ENCODE measurements at regions not wholly inside any gene's neighbourhood (a gene's known extent, or its start where the extent isn't known, plus 50 kb on each side); places are given as distances from the start of the nearest gene placed in this dataset.

DNA sequence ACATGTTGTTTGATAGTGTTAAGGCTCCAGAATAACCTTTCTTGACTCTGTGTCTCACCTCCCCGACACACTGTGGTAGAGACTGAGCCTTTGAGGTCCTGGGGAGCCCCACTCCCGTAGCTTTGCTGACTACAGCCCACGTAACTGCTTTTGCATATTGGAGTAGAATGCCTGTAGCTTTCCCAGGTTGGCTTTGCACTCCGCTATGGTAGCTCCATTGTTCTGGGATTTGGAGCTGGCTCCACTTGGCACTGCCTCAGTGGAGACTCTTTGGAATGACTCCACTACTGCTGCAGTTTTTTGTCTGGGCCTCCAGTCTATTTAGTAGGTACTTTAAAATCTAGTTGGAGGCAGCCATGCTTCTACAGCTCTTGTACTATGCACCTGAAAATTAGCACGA is 56.2 kb upstream of the ANXA1 start:
- Histone ChIP-seq H3K36me3 (no peaks in the 10 kb centered on the region), H3K27ac (no peak overlapping the region), H3K9me3 (ENCODE audit: severe bottlenecking) (no peaks in the 10 kb centered on the region), H3K4me3 (ENCODE audit: low read depth, low read length) (no peak overlapping the region), H3K27me3 (ENCODE audit: insufficient read depth, low read depth, severe bottlenecking) (no peaks in the 10 kb centered on the region)
- TF ChIP-seq, protein P1, sequence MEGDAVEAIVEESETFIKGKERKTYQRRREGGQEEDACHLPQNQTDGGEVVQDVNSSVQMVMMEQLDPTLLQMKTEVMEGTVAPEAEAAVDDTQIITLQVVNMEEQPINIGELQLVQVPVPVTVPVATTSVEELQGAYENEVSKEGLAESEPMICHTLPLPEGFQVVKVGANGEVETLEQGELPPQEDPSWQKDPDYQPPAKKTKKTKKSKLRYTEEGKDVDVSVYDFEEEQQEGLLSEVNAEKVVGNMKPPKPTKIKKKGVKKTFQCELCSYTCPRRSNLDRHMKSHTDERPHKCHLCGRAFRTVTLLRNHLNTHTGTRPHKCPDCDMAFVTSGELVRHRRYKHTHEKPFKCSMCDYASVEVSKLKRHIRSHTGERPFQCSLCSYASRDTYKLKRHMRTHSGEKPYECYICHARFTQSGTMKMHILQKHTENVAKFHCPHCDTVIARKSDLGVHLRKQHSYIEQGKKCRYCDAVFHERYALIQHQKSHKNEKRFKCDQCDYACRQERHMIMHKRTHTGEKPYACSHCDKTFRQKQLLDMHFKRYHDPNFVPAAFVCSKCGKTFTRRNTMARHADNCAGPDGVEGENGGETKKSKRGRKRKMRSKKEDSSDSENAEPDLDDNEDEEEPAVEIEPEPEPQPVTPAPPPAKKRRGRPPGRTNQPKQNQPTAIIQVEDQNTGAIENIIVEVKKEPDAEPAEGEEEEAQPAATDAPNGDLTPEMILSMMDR (IDR thresholded peaks at IDR 0.05; ENCODE audit: low read depth, low read length): no peak
- no peak for DNase-seq

DNA sequence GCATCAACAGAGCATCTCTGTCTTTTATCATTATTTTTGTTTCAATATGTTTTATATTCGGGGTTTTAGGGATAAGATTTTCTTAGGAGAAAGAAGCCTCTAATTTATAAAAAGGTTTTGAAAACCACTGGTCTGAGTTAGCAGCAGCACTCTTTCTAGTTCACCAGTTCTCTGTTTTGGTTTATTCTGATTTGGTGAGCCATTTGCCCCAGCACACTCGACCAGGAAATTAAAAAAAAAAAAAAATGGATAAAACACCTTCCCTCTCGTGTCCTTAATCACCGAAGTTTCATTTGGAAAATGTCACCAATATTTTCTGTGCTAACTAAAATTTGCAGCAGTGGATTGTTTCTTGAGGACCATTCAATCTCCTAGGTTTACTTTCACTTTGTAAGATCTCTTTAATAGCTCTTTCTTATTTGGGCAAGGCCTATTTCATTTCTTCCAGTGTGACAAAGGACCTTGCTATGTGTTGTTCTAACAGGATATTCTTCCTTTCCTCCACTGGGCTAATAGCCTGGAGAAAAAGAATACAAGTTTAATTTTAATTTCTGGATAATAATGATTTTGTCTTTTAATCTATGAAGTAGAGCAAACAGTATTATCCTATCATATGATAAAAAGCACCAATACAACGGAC is 57.8 kb upstream of the ANXA1 start:
- H3K27me3 ChIP-seq (ENCODE audit: insufficient read depth, low read depth, severe bottlenecking): no peaks in the 10 kb centered on the region
- no peaks in the 10 kb centered on the region for H3K36me3 ChIP-seq
- H3K4me3 ChIP-seq (ENCODE audit: low read depth, low read length): no peak overlapping the region
- no peak overlapping the region for H3K27ac ChIP-seq
- no peak for DNase-seq
- H3K9me3 ChIP-seq (ENCODE audit: severe bottlenecking): no peaks in the 10 kb centered on the region
- TF ChIP-seq, protein P1 (IDR thresholded peaks at IDR 0.05; ENCODE audit: low read depth, low read length): no peak

DNA sequence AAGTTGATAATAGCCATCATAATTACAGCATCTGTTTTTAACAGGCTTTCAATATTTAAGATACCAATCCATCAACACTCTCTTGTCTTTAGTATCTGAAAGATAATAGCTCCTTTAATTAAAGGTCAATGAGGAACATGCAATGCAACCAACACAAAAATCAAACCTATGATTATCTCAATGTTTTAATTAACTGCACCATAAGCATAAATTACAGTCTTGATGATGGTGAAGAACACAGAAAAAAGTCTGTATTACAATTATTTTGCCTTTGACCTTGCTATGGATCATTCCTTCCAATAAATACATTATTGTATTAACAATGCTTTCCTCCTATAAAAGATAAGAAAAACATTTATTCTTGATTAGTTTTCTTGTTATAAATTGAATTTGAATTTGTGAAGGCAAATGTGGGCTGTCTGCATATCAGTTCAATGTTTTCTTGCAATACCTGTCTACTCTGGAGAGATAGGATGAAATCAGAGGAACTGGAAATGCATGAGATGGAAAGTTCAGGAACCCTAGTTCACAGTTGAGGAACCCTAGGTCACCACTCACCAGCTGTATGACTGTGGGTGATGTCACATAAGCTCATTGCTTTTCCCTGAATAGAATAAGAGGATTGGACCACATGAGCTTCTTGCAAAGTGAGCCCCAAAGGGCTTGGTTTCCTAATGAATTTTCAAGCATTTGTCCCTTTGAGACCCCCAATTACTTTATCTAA is 58.5 kb upstream of the ANXA1 start:
- DNase-seq: no peak
- TF ChIP-seq, protein P1 (IDR thresholded peaks at IDR 0.05; ENCODE audit: low read depth, low read length): no peak
- Histone ChIP-seq H3K27me3 (ENCODE audit: insufficient read depth, low read depth, severe bottlenecking) (no peaks in the 10 kb centered on the region), H3K4me3 (ENCODE audit: low read depth, low read length) (no peak overlapping the region), H3K9me3 (ENCODE audit: severe bottlenecking) (no peaks in the 10 kb centered on the region), H3K36me3 (no peaks in the 10 kb centered on the region), H3K27ac (no peak overlapping the region)

DNA sequence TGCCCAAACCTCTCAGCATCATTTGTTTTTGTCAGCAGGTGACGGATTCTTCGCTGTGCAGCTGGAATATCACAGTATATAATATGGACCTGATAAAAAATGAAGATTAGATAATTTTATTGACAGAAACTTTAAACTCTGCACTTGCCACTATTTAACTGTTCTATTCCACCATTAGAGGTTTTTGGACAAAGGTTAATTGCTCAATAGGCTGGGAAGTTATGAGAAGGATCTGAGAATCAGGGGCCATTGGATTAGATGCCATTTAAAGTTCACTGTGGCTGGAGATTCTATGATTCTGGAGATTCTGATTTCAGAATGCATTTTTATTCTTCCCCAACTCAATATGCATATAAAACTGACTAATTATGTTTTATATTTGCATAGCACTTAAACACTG is 59.8 kb upstream of the ANXA1 start:
- TF ChIP-seq, protein P1 (IDR thresholded peaks at IDR 0.05; ENCODE audit: low read depth, low read length): no peak
- DNase-seq: no peak
- no peak overlapping the region for H3K27ac ChIP-seq

DNA sequence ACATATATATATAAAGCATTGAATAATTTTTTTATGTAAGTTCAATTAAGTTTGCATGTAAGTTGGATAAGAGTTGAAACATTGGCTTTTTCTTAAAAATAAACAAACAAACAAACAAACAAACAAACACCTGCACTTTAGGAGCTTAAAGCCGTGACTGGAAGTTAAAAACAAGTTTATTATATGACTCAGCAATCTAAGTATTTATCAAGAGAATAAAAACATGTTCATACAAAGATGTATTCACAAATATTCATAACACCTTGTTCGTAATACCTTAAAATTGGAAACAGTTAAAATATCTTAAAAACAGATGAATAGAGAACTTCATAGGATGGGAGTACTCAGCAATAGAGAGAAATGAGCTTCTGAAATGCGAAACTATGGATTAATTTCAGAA is 61.5 kb upstream of the ANXA1 start:
- H3K36me3 ChIP-seq: no peaks in the 10 kb centered on the region
- TF ChIP-seq, protein P1 (IDR thresholded peaks at IDR 0.05; ENCODE audit: low read depth, low read length): no peak

More for the DNA sequence above, 59.8 kb upstream of the ANXA1 start:
- Histone ChIP-seq H3K4me3 (ENCODE audit: low read depth, low read length) (no peak overlapping the region), H3K36me3 (no peaks in the 10 kb centered on the region), H3K9me3 (ENCODE audit: severe bottlenecking) (no peaks in the 10 kb centered on the region), H3K27me3 (ENCODE audit: insufficient read depth, low read depth, severe bottlenecking) (no peaks in the 10 kb centered on the region)

More for the DNA sequence above, 61.5 kb upstream of the ANXA1 start:
- no peaks in the 10 kb centered on the region for H3K9me3 ChIP-seq (ENCODE audit: severe bottlenecking)
- H3K4me3 ChIP-seq (ENCODE audit: low read depth, low read length): no peak overlapping the region
- no peaks in the 10 kb centered on the region for H3K27me3 ChIP-seq (ENCODE audit: insufficient read depth, low read depth, severe bottlenecking)
- H3K27ac ChIP-seq: no peak overlapping the region
- DNase-seq: no peak
